IMR-90 (cell line): ENCODE measurements at regions not wholly inside any gene's neighbourhood (a gene's known extent, or its start where the extent isn't known, plus 50 kb on each side); places are given as distances from the start of the nearest gene placed in this dataset.

Experiments used
- BHLHE40 ChIP-seq: fragments of 150-350 bp; IDR thresholded peaks from 2 replicates; pipeline ENCODE4 v1.6.1; 2016; ENCODE audit warnings: mild to moderate bottlenecking, low read depth, low read length
- CEBPB ChIP-seq: IDR thresholded peaks from 2 replicates; pipeline ENCODE4 v1.6.1; 2012; ENCODE audit warnings: low read depth, low read length, improper control_type of control experiment
- CHD1 ChIP-seq: IDR thresholded peaks from 2 replicates; pipeline ENCODE4 v1.6.1; 2012; ENCODE audit warnings: low read depth, low read length, improper control_type of control experiment
- CTCF ChIP-seq: conservative IDR thresholded peaks from 2 replicates; pipeline ENCODE4 v1.5.1; 2012; ENCODE audit warnings: mild to moderate bottlenecking, low read depth, low read length, improper control_type of control experiment
- FOS ChIP-seq: fragments of 150-350 bp; IDR thresholded peaks from 2 replicates; pipeline ENCODE4 v1.6.1; 2016; ENCODE audit warnings: low read depth, low read length
- MAFK ChIP-seq: IDR thresholded peaks from 2 replicates; pipeline ENCODE4 v1.6.1; 2012; ENCODE audit warnings: low read depth, low read length, improper control_type of control experiment
- MAZ ChIP-seq: IDR thresholded peaks from 2 replicates; pipeline ENCODE4 v1.6.1; 2012; ENCODE audit warnings: low read depth, mild to moderate bottlenecking, low read length, improper control_type of control experiment, moderate library complexity, borderline replicate concordance
- MXI1 ChIP-seq: IDR thresholded peaks from 2 replicates; pipeline ENCODE4 v1.6.1; 2012; ENCODE audit warnings: low read depth, mild to moderate bottlenecking, low read length, moderate library complexity, borderline replicate concordance
- NFE2L2 ChIP-seq: fragments of 150-350 bp; IDR thresholded peaks from 2 replicates; pipeline ENCODE4 v1.6.1; 2016; ENCODE audit warnings: low read depth, mild to moderate bottlenecking, low read length
- POLR2A ChIP-seq: IDR thresholded peaks from 2 replicates; pipeline ENCODE4 v1.6.1; 2012; ENCODE audit warnings: mild to moderate bottlenecking, low read depth, low read length
- RAD21 ChIP-seq: IDR thresholded peaks from 2 replicates; pipeline ENCODE4 v1.6.1; 2012; ENCODE audit warnings: low read length, improper control_type of control experiment
- RFX5 ChIP-seq: IDR thresholded peaks from 2 replicates; pipeline ENCODE4 v1.8.0; 2012; ENCODE audit warnings: low read depth, mild to moderate bottlenecking, low read length, moderate library complexity

- no peak for TF ChIP-seq RFX5
- no peak for TF ChIP-seq RAD21
- no peak for TF ChIP-seq POLR2A
- no peak for TF ChIP-seq CTCF
- no peak for TF ChIP-seq MAZ
- no peak for TF ChIP-seq CHD1
- TF ChIP-seq BHLHE40: no peak
- no peak for TF ChIP-seq CEBPB
- TF ChIP-seq MAFK: no peak
- no peak for TF ChIP-seq MXI1
- TF ChIP-seq FOS: no peak
- TF ChIP-seq NFE2L2: no peak
Measured at GRCh38 chr5:2423634-2424033, 327.8 kb downstream of the IRX2 start.
